HG03460 (cell line): ENCODE measurements at regions not wholly inside any gene's neighbourhood (a gene's known extent, or its start where the extent isn't known, plus 50 kb on each side); places are given as distances from the start of the nearest gene placed in this dataset.
A peak's percentile ranks its signal among the peaks of the same experiment; 100 is the strongest.
"Not testable (repeated sequence)": the region's sequence is repeated elsewhere in the genome, so short reads cannot be mapped to it uniquely, and the experiment has no call there.

Experiments
- ATAC-seq: cut with Tn5 transposase; IDR thresholded peaks from one replicate; pipeline ENCODE4 v1.9.1; 2021; ENCODE audit not compliant: unreplicated experiment

GRCh38 chr6:144353871-144354314 lies 68.8 kb downstream of the UTRN start:
- ATAC-seq, result no peak

GRCh38 chr6:144359783-144360182 lies 74.6 kb downstream of the UTRN start:
- ATAC-seq, result no peak

- no peak for ATAC-seq
Measured at GRCh38 chr6:144360401-144360800, 75.3 kb downstream of the UTRN start.

DNA sequence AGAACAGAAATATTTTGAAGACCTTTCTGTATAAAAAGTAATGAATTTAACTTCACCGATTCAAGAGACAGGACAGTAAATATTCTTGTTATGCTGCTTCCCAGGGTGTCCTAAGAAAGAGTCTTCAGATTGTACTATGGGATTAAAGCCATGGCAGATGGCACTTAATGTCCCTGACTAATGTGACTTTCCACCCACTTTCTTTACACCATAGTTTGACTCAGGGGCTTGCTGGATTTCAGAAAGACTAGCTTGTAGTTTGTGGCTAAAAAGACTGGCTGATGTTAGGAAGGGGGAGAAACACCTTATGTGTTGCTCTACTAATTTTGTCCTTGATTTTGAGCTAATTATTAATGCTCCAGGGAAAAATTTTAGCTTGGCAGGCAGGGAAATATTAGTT lies 75.9 kb downstream of the UTRN start:
- no peak for ATAC-seq

DNA sequence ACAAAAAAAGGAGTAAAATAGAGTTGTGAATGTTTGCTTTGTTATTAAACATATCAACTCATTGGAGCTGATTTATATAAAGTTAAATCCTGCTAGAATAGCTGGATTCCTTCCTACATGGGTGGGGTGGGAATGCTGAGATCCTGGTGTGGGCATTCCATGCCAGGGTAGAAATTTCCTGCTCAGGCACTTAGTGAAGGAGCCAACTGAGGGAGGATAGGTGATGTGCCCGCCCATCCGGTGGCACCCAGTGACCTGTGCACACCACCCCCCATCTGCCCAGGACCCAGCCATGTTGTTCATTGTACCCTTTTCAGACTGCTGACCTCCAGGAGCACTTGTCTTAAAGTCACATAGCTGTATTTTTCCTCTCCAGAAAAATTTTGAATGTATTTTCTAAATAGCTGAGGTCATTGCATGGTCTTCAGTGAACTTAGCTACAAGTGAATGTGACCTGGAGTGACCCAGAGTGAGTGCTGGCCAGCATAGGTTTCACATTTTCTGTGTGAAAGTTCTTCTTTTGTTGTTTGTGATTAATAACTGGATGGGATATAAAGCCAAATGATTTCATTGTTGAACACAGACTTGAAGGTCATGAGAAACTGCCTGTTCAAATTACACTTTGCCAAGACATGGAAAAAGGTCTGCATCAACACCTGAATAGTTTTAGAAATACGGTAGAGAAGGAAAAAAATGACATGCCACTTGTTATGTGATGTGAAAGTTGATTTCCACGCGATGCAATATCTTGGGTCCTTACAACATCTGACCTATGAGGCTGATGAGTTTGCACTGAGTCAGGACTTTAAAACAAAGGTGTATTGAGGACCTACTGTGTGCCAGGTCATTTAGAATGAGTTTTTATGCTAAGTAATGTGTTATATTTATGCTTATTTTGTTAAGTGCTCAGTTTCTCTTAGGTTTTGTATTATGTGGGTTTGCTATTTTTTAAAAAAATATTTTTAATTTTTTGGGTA lies 77.2 kb downstream of the UTRN start:
- no peak for ATAC-seq

DNA sequence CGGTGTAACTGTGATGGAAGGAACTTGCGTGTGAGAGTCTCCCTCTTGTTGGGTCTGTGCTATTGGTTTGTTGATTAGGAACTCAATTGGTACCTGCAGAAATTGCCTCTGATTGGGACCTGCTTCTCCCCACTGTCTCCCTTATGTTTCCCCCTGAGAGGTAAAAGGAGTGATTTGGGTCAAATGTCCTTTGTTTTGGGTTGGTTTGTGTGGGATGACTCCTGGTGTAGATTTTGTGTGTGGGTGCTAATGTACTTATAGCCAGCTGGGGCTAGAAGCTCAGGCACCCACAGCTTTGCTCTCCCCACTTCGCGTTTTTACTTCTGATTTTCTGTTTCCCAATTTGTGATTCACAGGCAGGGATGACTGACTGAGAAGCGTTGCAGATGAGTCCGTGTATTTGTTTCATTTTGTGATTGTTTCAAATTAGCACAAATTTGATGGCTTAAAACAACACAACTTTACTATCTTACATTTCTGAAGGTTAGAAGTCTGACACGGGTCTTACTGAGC lies 79.1 kb downstream of the UTRN start:
- ATAC-seq, result no peak

GRCh38 chr6:144364782-144365181 lies 79.6 kb downstream of the UTRN start:
- ATAC-seq, result no peak

DNA sequence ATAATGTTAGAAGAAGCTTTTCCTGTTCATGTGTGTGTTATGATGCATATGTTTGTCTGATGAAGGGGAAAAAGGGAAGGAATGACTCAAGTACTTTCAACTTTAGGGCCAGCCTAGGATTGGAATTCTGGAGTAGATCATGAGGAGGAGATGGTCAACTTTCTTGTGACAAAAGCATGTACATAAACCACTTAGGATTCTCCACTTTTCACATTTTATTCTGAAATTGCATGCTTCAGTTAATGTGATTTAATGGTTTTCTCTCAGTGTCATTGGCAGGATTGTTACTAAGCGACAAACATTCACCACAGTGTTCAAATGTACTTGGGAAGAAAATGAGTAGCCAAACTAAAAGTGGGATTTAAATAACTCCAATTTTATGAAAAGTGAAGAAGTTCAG lies 80.1 kb downstream of the UTRN start:
- no peak for ATAC-seq

DNA sequence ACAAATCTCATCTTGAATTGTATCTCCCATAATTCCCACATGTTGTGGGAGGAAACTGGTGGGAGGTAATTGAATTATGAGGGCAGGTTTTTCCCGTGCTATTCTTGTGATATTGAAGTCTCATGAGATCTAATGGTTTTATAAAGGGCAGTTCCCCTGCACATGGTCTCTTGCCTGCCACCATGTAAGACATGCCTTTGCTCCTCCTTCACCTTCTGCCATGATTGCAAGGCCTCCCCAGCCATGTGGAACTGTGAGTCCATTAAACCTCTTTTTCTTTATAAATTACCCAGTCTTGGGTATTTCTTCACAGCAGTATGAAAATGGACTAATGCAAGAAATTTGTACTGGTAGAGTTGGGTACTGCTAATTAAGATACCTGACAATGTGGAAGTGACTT lies 84.6 kb downstream of the UTRN start:
- not testable (repeated sequence) for ATAC-seq

DNA sequence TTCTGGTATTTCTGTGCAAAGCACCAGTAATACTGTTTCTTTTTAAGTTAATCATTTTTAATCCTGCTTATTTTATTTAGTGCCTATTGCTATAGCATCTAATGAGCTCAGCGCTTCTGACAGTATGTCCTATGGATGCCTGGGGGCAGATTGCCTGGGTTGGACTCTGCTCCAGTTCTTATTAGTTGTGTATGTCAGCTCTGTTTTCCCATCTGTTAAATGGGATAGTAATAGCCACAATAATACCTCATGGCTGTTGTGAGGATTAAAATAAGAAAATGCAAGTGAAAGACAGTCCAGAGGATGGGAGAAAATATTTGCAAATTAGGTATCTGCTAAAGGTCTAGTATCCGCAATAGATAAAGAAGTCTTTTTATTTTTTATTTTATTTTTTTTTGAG lies 87.0 kb downstream of the UTRN start:
- ATAC-seq, result no peak

- ATAC-seq, result no peak
Measured at GRCh38 chr6:144372611-144373594, 87.8 kb downstream of the UTRN start.

GRCh38 chr6:144374525-144374924 lies 89.4 kb downstream of the UTRN start:
- not testable (repeated sequence) for ATAC-seq

GRCh38 chr6:144377586-144378210 lies 92.6 kb downstream of the UTRN start:
- no peak for ATAC-seq

GRCh38 chr6:144378437-144378836 lies 93.3 kb downstream of the UTRN start:
- no peak for ATAC-seq

GRCh38 chr6:144379356-144379755 lies 94.2 kb downstream of the UTRN start:
- peak; percentile 51 for ATAC-seq

- ATAC-seq, result not testable (repeated sequence)
Measured at GRCh38 chr6:144381499-144381898, 96.4 kb downstream of the UTRN start.

DNA sequence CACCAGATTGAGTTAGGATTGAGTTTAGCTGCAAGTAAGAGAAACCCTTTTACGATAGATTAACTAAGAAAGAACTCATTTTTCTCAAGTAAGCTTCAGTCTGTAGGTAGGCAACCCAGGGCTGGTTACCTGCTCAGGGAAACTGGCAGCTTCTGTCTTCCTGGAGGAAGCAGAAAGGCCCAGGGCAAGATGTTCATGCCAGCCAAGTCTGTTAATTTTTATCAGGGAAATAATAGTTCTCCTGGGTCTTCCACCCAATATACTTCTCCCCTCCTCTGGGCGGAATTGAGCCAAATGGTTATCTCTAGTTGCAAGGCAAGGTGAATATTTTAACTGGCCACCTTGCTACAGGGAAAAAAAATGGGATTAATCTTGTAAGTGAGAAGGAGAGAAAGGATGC lies 98.2 kb downstream of the UTRN start:
- no peak for ATAC-seq

- no peak for ATAC-seq
Measured at GRCh38 chr6:144384427-144384826, 99.3 kb downstream of the UTRN start.

GRCh38 chr6:144389474-144389873 lies 104.3 kb downstream of the UTRN start:
- ATAC-seq, result not testable (repeated sequence)

GRCh38 chr6:144390202-144390601 lies 105.1 kb downstream of the UTRN start:
- no peak for ATAC-seq

DNA sequence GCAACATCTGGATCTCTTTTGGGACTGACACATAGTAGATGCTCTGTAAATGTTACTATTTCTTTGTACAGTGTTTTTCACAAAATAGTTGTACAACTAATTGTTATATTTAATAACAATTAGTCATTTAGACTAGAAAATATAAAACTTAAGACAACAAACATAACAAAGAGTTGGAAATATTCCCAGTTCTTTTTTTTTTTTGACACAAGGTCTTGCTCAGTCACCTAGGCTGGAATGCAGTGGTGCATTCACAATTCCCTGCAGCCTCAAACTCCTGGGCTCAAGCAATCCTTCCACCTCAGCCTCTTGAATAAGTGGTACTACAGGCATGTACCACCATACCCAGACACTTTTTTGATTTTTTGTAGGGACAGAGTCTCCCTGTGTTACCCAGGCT lies 105.8 kb downstream of the UTRN start:
- ATAC-seq, result no peak
